ENCODE measurements at regions not wholly inside any gene's neighbourhood (a gene's known extent, or its start where the extent isn't known, plus 50 kb on each side); places are given as distances from the start of the nearest gene placed in this dataset.

DNA sequence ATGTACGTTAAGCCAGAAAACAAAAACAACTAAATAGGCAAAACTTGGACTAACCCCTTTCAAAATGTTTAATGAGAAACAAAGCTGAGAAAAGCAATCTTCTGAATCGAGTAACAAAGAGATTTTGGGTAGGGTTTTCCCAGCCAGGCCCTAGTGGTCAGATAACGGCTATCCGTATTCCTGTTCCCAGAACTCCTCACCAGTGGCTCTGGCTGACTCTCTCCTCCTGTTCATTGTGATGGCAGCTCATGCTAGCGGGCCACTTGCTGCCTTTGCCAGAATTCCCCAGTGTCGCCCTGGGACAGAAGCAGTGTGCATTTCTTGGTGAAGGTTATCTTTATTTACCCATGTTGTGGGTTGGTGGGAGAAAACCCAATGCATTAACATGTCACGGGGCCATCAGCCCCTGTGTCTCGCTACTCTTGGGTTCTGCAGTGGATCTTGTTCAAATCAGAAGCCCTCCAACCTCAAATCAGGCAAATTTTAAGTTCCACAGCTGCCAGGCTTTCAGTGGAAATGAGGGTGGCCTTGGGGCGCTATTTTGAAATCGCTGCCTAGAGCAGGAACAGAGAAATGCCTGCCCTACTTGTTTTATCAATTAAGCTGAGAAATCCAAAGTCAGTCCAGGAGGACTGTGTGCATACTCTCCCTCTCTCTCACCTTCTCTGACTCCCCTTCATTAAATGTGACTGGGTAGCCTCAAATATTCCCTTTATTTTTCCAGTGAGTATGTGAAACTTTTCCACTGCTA, 164.5 kb upstream of the NPVF start:
- H3K4me2 ChIP-seq, result no peak overlapping the region
- DNase-seq (ENCODE audit: low read depth in 1 of 2, low spot score in 1 of 2) (no peak), FAIRE-seq (no peak), ATAC-seq (peak in 1 of 2 experiments; percentile 51; a peak in 2 of 6 replicates)
- 47% methylated on average over 10 of the region's 10 CpGs for WGBS (ENCODE audit: missing lambda C conversion rate)
- no peaks in the 10 kb centered on the region for H3K9me3 ChIP-seq
- TF ChIP-seq RCOR1 (IDR thresholded peaks at IDR 0.05; ENCODE audit: low read depth, low read length), result no peak
- TF ChIP-seq, protein P1, sequence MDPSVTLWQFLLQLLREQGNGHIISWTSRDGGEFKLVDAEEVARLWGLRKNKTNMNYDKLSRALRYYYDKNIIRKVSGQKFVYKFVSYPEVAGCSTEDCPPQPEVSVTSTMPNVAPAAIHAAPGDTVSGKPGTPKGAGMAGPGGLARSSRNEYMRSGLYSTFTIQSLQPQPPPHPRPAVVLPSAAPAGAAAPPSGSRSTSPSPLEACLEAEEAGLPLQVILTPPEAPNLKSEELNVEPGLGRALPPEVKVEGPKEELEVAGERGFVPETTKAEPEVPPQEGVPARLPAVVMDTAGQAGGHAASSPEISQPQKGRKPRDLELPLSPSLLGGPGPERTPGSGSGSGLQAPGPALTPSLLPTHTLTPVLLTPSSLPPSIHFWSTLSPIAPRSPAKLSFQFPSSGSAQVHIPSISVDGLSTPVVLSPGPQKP (IDR thresholded peaks at IDR 0.05; ENCODE audit: low read depth, low read length), result no peak
- TF ChIP-seq, protein P2, sequence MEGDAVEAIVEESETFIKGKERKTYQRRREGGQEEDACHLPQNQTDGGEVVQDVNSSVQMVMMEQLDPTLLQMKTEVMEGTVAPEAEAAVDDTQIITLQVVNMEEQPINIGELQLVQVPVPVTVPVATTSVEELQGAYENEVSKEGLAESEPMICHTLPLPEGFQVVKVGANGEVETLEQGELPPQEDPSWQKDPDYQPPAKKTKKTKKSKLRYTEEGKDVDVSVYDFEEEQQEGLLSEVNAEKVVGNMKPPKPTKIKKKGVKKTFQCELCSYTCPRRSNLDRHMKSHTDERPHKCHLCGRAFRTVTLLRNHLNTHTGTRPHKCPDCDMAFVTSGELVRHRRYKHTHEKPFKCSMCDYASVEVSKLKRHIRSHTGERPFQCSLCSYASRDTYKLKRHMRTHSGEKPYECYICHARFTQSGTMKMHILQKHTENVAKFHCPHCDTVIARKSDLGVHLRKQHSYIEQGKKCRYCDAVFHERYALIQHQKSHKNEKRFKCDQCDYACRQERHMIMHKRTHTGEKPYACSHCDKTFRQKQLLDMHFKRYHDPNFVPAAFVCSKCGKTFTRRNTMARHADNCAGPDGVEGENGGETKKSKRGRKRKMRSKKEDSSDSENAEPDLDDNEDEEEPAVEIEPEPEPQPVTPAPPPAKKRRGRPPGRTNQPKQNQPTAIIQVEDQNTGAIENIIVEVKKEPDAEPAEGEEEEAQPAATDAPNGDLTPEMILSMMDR (IDR thresholded peaks at IDR 0.05), result no peak
- no peak for TF ChIP-seq HOXB5 (CRISPR knock-in tag; IDR thresholded peaks at IDR 0.05)
- no peak for TF ChIP-seq JUN (IDR thresholded peaks at IDR 0.05)
- TF ChIP-seq RARB (CRISPR knock-in tag; IDR thresholded peaks at IDR 0.05), result no peak
- TF ChIP-seq FOSL2 (IDR thresholded peaks at IDR 0.05), result no peak
- no peak for TF ChIP-seq FOSL2 (CRISPR knock-in tag; IDR thresholded peaks at IDR 0.05)
- TF ChIP-seq EHF (CRISPR knock-in tag; IDR thresholded peaks at IDR 0.05), result no peak
- TF ChIP-seq, protein P3, sequence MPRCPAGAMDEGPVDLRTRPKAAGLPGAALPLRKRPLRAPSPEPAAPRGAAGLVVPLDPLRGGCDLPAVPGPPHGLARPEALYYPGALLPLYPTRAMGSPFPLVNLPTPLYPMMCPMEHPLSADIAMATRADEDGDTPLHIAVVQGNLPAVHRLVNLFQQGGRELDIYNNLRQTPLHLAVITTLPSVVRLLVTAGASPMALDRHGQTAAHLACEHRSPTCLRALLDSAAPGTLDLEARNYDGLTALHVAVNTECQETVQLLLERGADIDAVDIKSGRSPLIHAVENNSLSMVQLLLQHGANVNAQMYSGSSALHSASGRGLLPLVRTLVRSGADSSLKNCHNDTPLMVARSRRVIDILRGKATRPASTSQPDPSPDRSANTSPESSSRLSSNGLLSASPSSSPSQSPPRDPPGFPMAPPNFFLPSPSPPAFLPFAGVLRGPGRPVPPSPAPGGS (IDR thresholded peaks at IDR 0.05), result no peak
- TF ChIP-seq MYC (IDR thresholded peaks at IDR 0.05; ENCODE audit: borderline replicate concordance, low read length), result no peak
- no peak for TF ChIP-seq POLR2AphosphoS2 (conservative IDR thresholded peaks at IDR 0.05; ENCODE audit: low read length)
- no peak for TF ChIP-seq SMC3 (IDR thresholded peaks at IDR 0.05)
- TF ChIP-seq BHLHE40 (IDR thresholded peaks at IDR 0.05; ENCODE audit: low read depth, low read length), result no peak
- no peak for TF ChIP-seq ESRRA (IDR thresholded peaks at IDR 0.05; ENCODE audit: borderline replicate concordance, low read length)
- no peak for TF ChIP-seq EHMT2 (IDR thresholded peaks at IDR 0.05; ENCODE audit: low read depth)
- TF ChIP-seq NR3C1 (IDR thresholded peaks at IDR 0.05), result no peak
- no peak for TF ChIP-seq CBX2 (IDR thresholded peaks at IDR 0.05; ENCODE audit: borderline replicate concordance, low read depth)
- TF ChIP-seq PHF8 (IDR thresholded peaks at IDR 0.05; ENCODE audit: borderline replicate concordance, low read depth), result no peak
- no peak overlapping the region for H3K4me3 ChIP-seq
- ChIA-PET CTCF (interaction anchor here (1.2 to 9.6 kb wide), 6 partner anchors 72 to 459 kb away, joined by 3 to 114 read pairs (median 4); no protein-coding TSS in a partner anchor), POLR2A (no interaction called here)
- no peak overlapping the region for H3K27ac ChIP-seq
- no peaks in the 10 kb centered on the region for H3K4me1 ChIP-seq

DNA sequence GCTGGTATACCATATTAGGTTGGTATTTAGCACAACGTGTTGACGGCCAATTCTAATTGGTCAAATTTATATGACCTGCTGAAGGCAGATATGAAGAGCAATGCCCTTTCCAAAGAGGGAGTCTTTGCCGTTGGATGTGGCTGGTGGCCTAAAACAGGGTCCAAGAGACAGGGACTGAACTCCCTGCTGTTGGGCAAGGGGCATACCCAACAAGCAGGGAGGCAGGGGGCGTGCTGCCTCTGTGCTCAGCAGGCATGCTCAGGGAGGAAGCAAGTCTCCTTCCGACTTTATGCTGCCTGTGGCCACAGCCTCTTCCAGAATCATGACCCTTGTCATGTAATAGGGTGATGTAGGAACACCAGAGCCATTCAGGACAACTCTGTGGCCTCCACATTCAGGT, 167.7 kb upstream of the NPVF start:
- FAIRE-seq (no peak), ATAC-seq (no peak), DNase-seq (ENCODE audit: low read depth in 1 of 2, low spot score in 1 of 2) (no peak)
- Histone ChIP-seq H3K4me3 (no peak overlapping the region), H3K4me1 (no peaks in the 10 kb centered on the region), H3K4me2 (no peak overlapping the region), H3K27ac (no peak overlapping the region), H3K9me3 (no peaks in the 10 kb centered on the region)
- TF ChIP-seq CEBPB (IDR thresholded peaks at IDR 0.05) (no peak), PHF8 (IDR thresholded peaks at IDR 0.05; ENCODE audit: borderline replicate concordance, low read depth) (no peak), JUN (IDR thresholded peaks at IDR 0.05) (no peak), SMC3 (IDR thresholded peaks at IDR 0.05) (no peak), BHLHE40 (IDR thresholded peaks at IDR 0.05; ENCODE audit: low read depth, low read length) (no peak), MAFK (IDR thresholded peaks at IDR 0.05; ENCODE audit: partially characterized antibody) (no peak), RFX5 (IDR thresholded peaks at IDR 0.05) (no peak), TFCP2L1 (CRISPR knock-in tag; IDR thresholded peaks at IDR 0.05) (no peak)
- ChIA-PET POLR2A (no interaction called here), CTCF (interaction anchor here (0.6 to 9.6 kb wide), 6 partner anchors 10 to 459 kb away, joined by 3 to 114 read pairs (median 4); no protein-coding TSS in a partner anchor)
- 24% methylated on average over 5 of the region's 5 CpGs for WGBS (ENCODE audit: missing lambda C conversion rate)

All from A549 (cell line).